A549 (cell line): ENCODE measurements at regions not wholly inside any gene's neighbourhood (a gene's known extent, or its start where the extent isn't known, plus 50 kb on each side); places are given as distances from the start of the nearest gene placed in this dataset.

Source experiments
- ATAC-seq, 2 experiments: fragments of 200-7000 bp in 1 of 2; fragments of >200 bp in 1 of 2; cut with Nextera tagmentation in 1 of 2; cut with Tn5 transposase in 1 of 2; 3 replicates each; pipeline versions ENCODE4 v1.8.0 to v1.9.1; 2018 to 2020; ENCODE audit warnings: mild to moderate bottlenecking in 1 of 2, moderate library complexity in 1 of 2
- CTCF ChIA-PET: fragments of 300-600 bp; sonication (Branson Sonifier 250); formaldehyde crosslinking; extraction: SDS; loops from one replicate; lab custom pipeline; 2021; ENCODE audit warnings: antibody characterized with exemption, inconsistent platforms; lab: Yijun Ruan, JAX
- POLR2A ChIA-PET: fragments of 350-600 bp; formaldehyde crosslinking; extraction: SDS; loops from one replicate; lab custom pipeline; 2021; ENCODE audit warnings: antibody characterized with exemption, inconsistent platforms; lab: Yijun Ruan, JAX
- DNase-seq, 2 experiments: peaks; one replicate each; pipeline versions ENCODE4 v3.0.0 to v3.0.0-alpha.2; 2011 to 2016; ENCODE audit warnings: low read depth in 1 of 2, low spot score in 1 of 2
- FAIRE-seq: peaks from 2 replicates; lab custom pipeline; 2011; peaks lifted over from hg19 to GRCh38; lab: Jason Lieb, UNC
- H3K27ac ChIP-seq, 2 experiments: fragments of >200 bp; sonication (Bioruptor Twin); formaldehyde crosslinking; 3 replicates each; pipeline ENCODE4 v1.5.1; 2016 to 2017
- H3K4me1 ChIP-seq: fragments of >200 bp; sonication (Bioruptor Twin); formaldehyde crosslinking; 3 replicates; pipeline ENCODE4 v1.6.1; 2016
- H3K4me2 ChIP-seq: fragments of >200 bp; sonication (Bioruptor Twin); formaldehyde crosslinking; 3 replicates; pipeline ENCODE4 v1.6.1; 2016
- H3K4me3 ChIP-seq: fragments of >200 bp; sonication (Bioruptor Twin); formaldehyde crosslinking; 3 replicates; pipeline ENCODE4 v1.5.1; 2016
- H3K9me3 ChIP-seq: fragments of >200 bp; sonication (Bioruptor Twin); formaldehyde crosslinking; 3 replicates; pipeline ENCODE4 v1.6.1; 2016
- ATOH8 ChIP-seq: fragments of 250-450 bp; sonication (Bioruptor Pico); IDR thresholded peaks from 2 replicates; pipeline ENCODE4 v1.5.0; 2020; ENCODE audit warnings: low read depth, mild to moderate bottlenecking, moderate library complexity
- CHD4 ChIP-seq: fragments of 200-600 bp; sonication (generic); IDR thresholded peaks from 2 replicates; pipeline ENCODE4 v1.6.1; 2016; ENCODE audit warnings: antibody characterized with exemption, mild to moderate bottlenecking, borderline replicate concordance
- ELK1 ChIP-seq: fragments of 150-350 bp; IDR thresholded peaks from 2 replicates; pipeline ENCODE4 v1.6.1; 2014; ENCODE audit warnings: low read depth, mild to moderate bottlenecking, low read length
- EP300 ChIP-seq, 2 experiments: fragments of >200 bp; sonication (Bioruptor Twin); formaldehyde crosslinking; IDR thresholded peaks; 2 replicates in 1 of 2; 3 replicates in 1 of 2; pipeline ENCODE4 v1.6.1; 2016 to 2017
- ESRRA ChIP-seq: fragments of 150-350 bp; IDR thresholded peaks from 2 replicates; pipeline ENCODE4 v1.6.1; 2014; ENCODE audit warnings: mild to moderate bottlenecking, low read length, borderline replicate concordance
- FOSB ChIP-seq: fragments of 250-450 bp; sonication (Bioruptor Pico); IDR thresholded peaks from 2 replicates; pipeline ENCODE4 v1.5.0; 2020; ENCODE audit warnings: mild to moderate bottlenecking, moderate library complexity
- FOSL2 ChIP-seq, 2 experiments: fragments of 450-650 bp in 1 of 2; fragments of >200 bp in 1 of 2; sonication (Bioruptor Twin) in 1 of 2; formaldehyde crosslinking; IDR thresholded peaks; 2 replicates each; pipeline versions ENCODE4 v1.5.0 to v1.6.1; 2016 to 2020; ENCODE audit warnings: mild to moderate bottlenecking in 1 of 2, moderate library complexity in 1 of 2
- HOXA7 ChIP-seq: fragments of 250-450 bp; sonication (Bioruptor Pico); IDR thresholded peaks from 2 replicates; pipeline ENCODE4 v1.5.0; 2020; ENCODE audit warnings: mild to moderate bottlenecking, moderate library complexity
- HOXB13 ChIP-seq: fragments of 250-450 bp; sonication (Bioruptor Pico); IDR thresholded peaks from 2 replicates; pipeline ENCODE4 v1.5.0; 2020; ENCODE audit warnings: low read depth, mild to moderate bottlenecking, moderate library complexity
- HOXB5 ChIP-seq: fragments of 250-450 bp; sonication (Bioruptor Pico); IDR thresholded peaks from 2 replicates; pipeline ENCODE4 v1.5.0; 2020; ENCODE audit warnings: mild to moderate bottlenecking, moderate library complexity
- KDM5A ChIP-seq: fragments of 200-600 bp; sonication (generic); IDR thresholded peaks from 2 replicates; pipeline ENCODE4 v1.6.1; 2016; ENCODE audit warnings: antibody characterized with exemption, mild to moderate bottlenecking
- MYC ChIP-seq: IDR thresholded peaks from 2 replicates; pipeline ENCODE4 v1.6.1; 2012; ENCODE audit warnings: mild to moderate bottlenecking, inconsistent platforms, low read length, improper control_type of control experiment, borderline replicate concordance
- PHF8 ChIP-seq: fragments of 200-600 bp; sonication (generic); IDR thresholded peaks from 2 replicates; pipeline ENCODE4 v1.6.1; 2016; ENCODE audit warnings: low read depth, mild to moderate bottlenecking, antibody characterized with exemption, moderate library complexity, borderline replicate concordance
- POLR2A ChIP-seq: IDR thresholded peaks from 2 replicates; pipeline ENCODE4 v1.6.1; 2012; ENCODE audit warnings: mild to moderate bottlenecking, low read length
- RCOR1 ChIP-seq: fragments of 150-350 bp; IDR thresholded peaks from 2 replicates; pipeline ENCODE4 v1.6.1; 2014; ENCODE audit warnings: antibody characterized with exemption, low read length, low read depth
- TFCP2L1 ChIP-seq: fragments of 250-450 bp; sonication (Bioruptor Pico); IDR thresholded peaks from 2 replicates; pipeline ENCODE4 v1.5.0; 2021; ENCODE audit warnings: mild to moderate bottlenecking
- USF2 ChIP-seq: fragments of 450-650 bp; IDR thresholded peaks from 2 replicates; pipeline ENCODE4 v1.6.1; 2014; ENCODE audit warnings: antibody characterized with exemption
- ZC3H11A ChIP-seq: fragments of 450-650 bp; IDR thresholded peaks from 2 replicates; pipeline ENCODE4 v1.6.1; 2014; ENCODE audit warnings: antibody characterized with exemption, mild to moderate bottlenecking
- ZFP36 ChIP-seq: fragments of 450-650 bp; IDR thresholded peaks from 2 replicates; pipeline ENCODE4 v1.6.1; 2014; ENCODE audit warnings: borderline replicate concordance; ENCODE audit not compliant: partially characterized antibody
- WGBS: methylation state at CpG from one replicate; pipeline ENCODE4 v1.1.6; 2017; ENCODE audit errors: missing lambda C conversion rate; 5-methylcytosine and 5-hydroxymethylcytosine counted together

- TF ChIP-seq HOXB5 (CRISPR knock-in tag) (no peak), ELK1 (no peak)
- ChIA-PET POLR2A (no interaction called here), CTCF (interaction anchor here (1.2 kb wide), 1 partner anchor 16 kb away, joined by 6 read pairs; no protein-coding TSS in a partner anchor)
- Histone ChIP-seq H3K4me3 (no peak overlapping the region), H3K4me1 (no peaks in the 10 kb centered on the region), H3K27ac (no peak overlapping the region), H3K9me3 (no peaks in the 10 kb centered on the region), H3K4me2 (no peak overlapping the region)
- 16% methylated on average over 5 of the region's 5 CpGs for WGBS
- DNase-seq (no peak), ATAC-seq (no peak), FAIRE-seq (no peak)
Observed at GRCh38 chr2:30041884-30042283, 104.9 kb upstream of the YPEL5 start.

- no peak for ATAC-seq
- TF ChIP-seq ZFP36 (no peak), FOSL2 (IDR thresholded peaks at IDR 0.05) (no peak), FOSL2 (CRISPR knock-in tag; IDR thresholded peaks at IDR 0.05) (no peak), ESRRA (no peak), CHD4 (no peak), HOXB5 (CRISPR knock-in tag) (no peak), TFCP2L1 (CRISPR knock-in tag) (no peak), FOSB (CRISPR knock-in tag) (no peak), RCOR1 (no peak), HOXA7 (CRISPR knock-in tag) (no peak), HOXB13 (CRISPR knock-in tag) (no peak), KDM5A (no peak), MYC (no peak), PHF8 (no peak)
- Histone ChIP-seq H3K4me1 (no peaks in the 10 kb centered on the region), H3K9me3 (no peaks in the 10 kb centered on the region), H3K4me3 (no peak overlapping the region), H3K4me2 (no peak overlapping the region), H3K27ac (no peak overlapping the region)
- 39% methylated on average over 2 of the region's 2 CpGs for WGBS
- ChIA-PET POLR2A (no interaction called here), CTCF (interaction anchor here (1.3 kb wide), 1 partner anchor 26 kb away, joined by 3 read pairs; no protein-coding TSS in a partner anchor)
- FAIRE-seq, result no peak
- no peak for DNase-seq
Observed at GRCh38 chr2:30046396-30046795, 100.4 kb upstream of the YPEL5 start.

GRCh38 chr2:30046979-30047378 lies 99.8 kb upstream of the YPEL5 start:
- FAIRE-seq (no peak), ATAC-seq (no peak), DNase-seq (no peak)
- ChIA-PET CTCF (interaction anchor here (1.3 to 3.7 kb wide), 2 partner anchors 8 to 25 kb away, joined by 3 to 13 read pairs; no protein-coding TSS in a partner anchor), POLR2A (no interaction called here)
- Histone ChIP-seq H3K4me1 (no peaks in the 10 kb centered on the region), H3K9me3 (no peaks in the 10 kb centered on the region), H3K4me2 (no peak overlapping the region), H3K4me3 (no peak overlapping the region), H3K27ac (no peak overlapping the region)
- TF ChIP-seq ZC3H11A (no peak), EP300 (IDR thresholded peaks at IDR 0.05) (no peak), TFCP2L1 (CRISPR knock-in tag) (no peak), ATOH8 (CRISPR knock-in tag) (no peak), POLR2A (no peak), HOXB5 (CRISPR knock-in tag) (no peak), USF2 (no peak)
- 16% methylated on average over 3 of the region's 3 CpGs for WGBS
